Coronary artery (tissue), 2 donors: ENCODE measurements at regions not wholly inside any gene's neighbourhood (a gene's known extent, or its start where the extent isn't known, plus 50 kb on each side); places are given as distances from the start of the nearest gene placed in this dataset.
A peak's percentile ranks its signal among the peaks of the same experiment; 100 is the strongest.

ENCODE experiments used
- DNase-seq: peaks from one replicate; pipeline ENCODE4 v3.0.0-alpha.2; 2017; ENCODE audit warnings: low spot score
- H3K27ac ChIP-seq, 2 donors: fragments of 200-600 bp; sonication (generic); one replicate each; pipeline ENCODE4 v1.5.1; 2016 to 2019
- H3K4me3 ChIP-seq: fragments of 200-600 bp; sonication (generic); 2 replicates; pipeline ENCODE4 v1.5.1; 2016; ENCODE audit warnings: mild to moderate bottlenecking, moderate library complexity
- CTCF ChIP-seq: fragments of 200-600 bp; sonication (generic); IDR thresholded peaks from one replicate; pipeline ENCODE4 v1.5.1; 2019; ENCODE audit warnings: antibody characterized with exemption

GRCh38 chr3:167884481-167884880, 149.0 kb downstream of the SERPINI1 start:
- TF ChIP-seq CTCF = no peak
- Histone ChIP-seq H3K4me3 (no peak overlapping the region), H3K27ac (no peak overlapping the region)
- no peak for DNase-seq

DNA sequence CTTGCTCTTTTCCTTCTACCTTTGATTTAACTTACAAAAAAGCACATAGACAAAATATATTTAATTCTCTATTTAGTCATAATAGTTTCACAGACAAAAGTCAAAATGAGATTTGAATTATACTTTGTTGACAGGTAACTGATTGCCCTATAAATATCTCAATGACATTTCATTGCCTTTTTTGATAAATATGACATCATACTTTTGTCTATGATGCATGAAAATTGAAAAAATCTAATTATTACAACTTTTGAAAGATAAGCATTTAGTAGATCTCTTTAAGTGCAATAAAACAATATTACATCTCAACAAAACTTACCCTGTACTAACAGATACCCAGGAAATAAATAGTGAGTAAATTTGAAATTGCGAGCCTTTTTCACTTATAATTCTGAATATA, 147.9 kb downstream of the SERPINI1 start:
- no peak overlapping the region for H3K4me3 ChIP-seq
- DNase-seq = no peak
- TF ChIP-seq CTCF = no peak
- H3K27ac ChIP-seq = no peak overlapping the region

- Histone ChIP-seq H3K4me3 (peak overlapping the region; percentile 32), H3K27ac (no peak overlapping the region)
- TF ChIP-seq CTCF = peak; percentile 63
- no peak for DNase-seq
Observed at GRCh38 chr3:167882057-167882667, 146.6 kb downstream of the SERPINI1 start.

- no peak for TF ChIP-seq CTCF
- DNase-seq = no peak
- Histone ChIP-seq H3K27ac (no peak overlapping the region), H3K4me3 (no peak overlapping the region)
Observed at GRCh38 chr3:167880183-167880582, 144.7 kb downstream of the SERPINI1 start.

DNA sequence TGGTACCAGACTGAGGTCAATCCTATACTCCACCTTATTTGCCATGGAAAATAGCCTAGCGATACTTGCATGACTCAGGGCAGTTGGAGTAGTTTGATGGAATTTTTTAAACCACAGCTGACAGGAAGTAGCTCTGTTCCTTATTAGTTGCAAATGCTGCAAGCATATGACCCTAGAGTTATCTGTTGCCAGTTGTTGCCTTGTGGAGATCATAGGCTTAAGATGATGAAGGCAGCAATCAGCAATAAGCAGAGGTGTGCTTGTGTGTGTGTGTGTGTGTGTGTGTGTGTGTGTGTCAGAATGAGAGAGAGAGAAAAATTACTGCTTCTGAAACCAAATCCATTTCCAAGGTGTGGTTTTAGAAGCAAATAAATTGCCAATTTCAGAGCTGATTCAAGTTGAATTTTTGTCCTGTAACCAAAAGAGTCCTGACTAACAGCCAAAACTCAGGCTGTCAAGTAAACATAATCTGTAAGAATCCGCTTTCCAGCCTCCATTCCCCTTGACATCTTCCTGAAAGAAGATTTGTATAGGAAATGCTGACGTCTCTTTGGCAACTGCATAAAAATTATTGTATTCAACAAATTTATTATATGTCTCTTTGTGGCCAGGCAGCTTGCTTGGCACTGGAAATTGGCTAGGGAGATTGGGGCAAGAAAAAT, 141.2 kb downstream of the SERPINI1 start:
- peak overlapping the region; percentile 76 to 82 for H3K27ac ChIP-seq
- no peak for DNase-seq
- TF ChIP-seq CTCF = no peak

More for the DNA sequence above, 141.2 kb downstream of the SERPINI1 start:
- H3K4me3 ChIP-seq = peak overlapping the region; percentile 4
